Adrenal gland (tissue), 9 donors: ENCODE measurements at regions not wholly inside any gene's neighbourhood (a gene's known extent, or its start where the extent isn't known, plus 50 kb on each side); places are given as distances from the start of the nearest gene placed in this dataset.

Source experiments
- DNase-seq, 7 donors: peaks; one replicate each; pipeline ENCODE4 v3.0.0-alpha.2; 2019 to 2020
- H3K27ac ChIP-seq, 5 donors: fragments of 200-600 bp; sonication (generic) in 4 of 5; 1 replicate in 3 of 5; 2 replicates in 2 of 5; pipeline versions ENCODE4 v1.5.1 to v1.8.0; 2016 to 2020; ENCODE audit warnings: mild to moderate bottlenecking in 1 of 5
- H3K27me3 ChIP-seq: fragments of 200-600 bp; 2 replicates; pipeline ENCODE4 v1.8.0; 2021
- H3K36me3 ChIP-seq, 2 donors: fragments of 200-600 bp; replicated peaks in 1 of 2; 1 replicate in 1 of 2; 2 replicates in 1 of 2; pipeline versions ENCODE4 v1.5.1 to v1.8.0; 2018 to 2022
- H3K4me1 ChIP-seq, 2 donors: fragments of 200-600 bp; replicated peaks in 1 of 2; 1 replicate in 1 of 2; 2 replicates in 1 of 2; pipeline versions ENCODE4 v1.5.1 to v1.8.0; 2018 to 2021
- H3K4me3 ChIP-seq, 4 donors: fragments of 200-600 bp; sonication (generic) in 3 of 4; one replicate each; pipeline ENCODE4 v1.5.1; 2016 to 2018
- H3K9me3 ChIP-seq, 3 donors: fragments of 200-600 bp; sonication (generic) in 1 of 3; replicated peaks in 1 of 3; 1 replicate in 2 of 3; 2 replicates in 1 of 3; pipeline versions ENCODE4 v1.5.1 to v1.8.0; 2016 to 2021
- POLR2A ChIP-seq, 2 donors: fragments of 450-650 bp; IDR thresholded peaks; one replicate each; pipeline ENCODE4 v1.6.1; 2017; ENCODE audit warnings: antibody characterized with exemption in 2 of 2, mild to moderate bottlenecking in 2 of 2, moderate library complexity in 1 of 2
- WGBS, 4 donors: extraction: QIAGEN DNeasy Blood & Tissue Kit in 2 of 4; methylation state at CpG; one replicate each; pipeline versions ENCODE4 v1.1.5 to v1.1.7; 2013 to 2017; 5-methylcytosine and 5-hydroxymethylcytosine counted together
- intact Hi-C, 2 donors: fragments of 100-400 bp; cut with DNase I; formaldehyde crosslinking; loops; one replicate each; pipeline versions ENCODE4 v1.14.1 to v1.15.0; 2022 to 2023
- TF ChIP-seq, protein P1 (sequence below), 6 experiments: fragments of 450-650 bp in 4 of 6; fragments of 200-600 bp in 2 of 6; sonication (generic) in 1 of 6; IDR thresholded peaks; 1 replicate in 5 of 6; 2 replicates in 1 of 6; pipeline versions ENCODE4 v1.5.1 to v1.8.0; 2016 to 2021; ENCODE audit warnings: antibody characterized with exemption in 6 of 6, mild to moderate bottlenecking in 2 of 6, moderate library complexity in 1 of 6
- donor health status: healthy with polysubstance abuse.
- donor health status: Bipolar disorder and iron deficiency.
- donor health status: DM: yes; HTN: yes; CAD: no.
- donor health status: DM: no; HTN: no; CAD: no.
- donor health status: DM: no; HTN: no; CAD: no.

DNA sequence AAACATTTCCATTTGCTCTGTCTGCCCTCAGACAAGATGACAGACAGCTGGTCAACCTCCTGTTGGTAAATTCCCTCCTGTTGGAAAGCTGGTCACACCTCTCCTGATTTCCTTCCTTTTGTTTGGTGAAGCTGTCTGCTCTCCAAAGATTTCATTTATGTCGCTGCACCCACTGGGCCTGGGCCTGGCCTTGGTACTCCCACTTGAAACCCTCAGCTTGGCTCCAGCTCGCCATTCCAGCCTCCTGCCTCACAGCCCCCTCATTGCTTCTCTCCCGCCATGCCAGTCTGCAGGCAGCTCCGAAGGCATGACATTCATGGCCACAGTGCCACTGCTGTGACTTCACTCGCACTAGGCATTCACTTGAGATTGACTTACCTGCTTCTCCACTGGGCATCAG, 451.8 kb downstream of the VRK1 start:
- Histone ChIP-seq H3K27ac (no peak overlapping the region), H3K36me3 (no peaks in the 10 kb centered on the region), H3K4me1 (no peaks in the 10 kb centered on the region), H3K27me3 (no peaks in the 10 kb centered on the region), H3K9me3 (no peaks in the 10 kb centered on the region), H3K4me3 (no peak overlapping the region)
- no peak for TF ChIP-seq POLR2A (IDR thresholded peaks at IDR 0.05)
- TF ChIP-seq, protein P1, sequence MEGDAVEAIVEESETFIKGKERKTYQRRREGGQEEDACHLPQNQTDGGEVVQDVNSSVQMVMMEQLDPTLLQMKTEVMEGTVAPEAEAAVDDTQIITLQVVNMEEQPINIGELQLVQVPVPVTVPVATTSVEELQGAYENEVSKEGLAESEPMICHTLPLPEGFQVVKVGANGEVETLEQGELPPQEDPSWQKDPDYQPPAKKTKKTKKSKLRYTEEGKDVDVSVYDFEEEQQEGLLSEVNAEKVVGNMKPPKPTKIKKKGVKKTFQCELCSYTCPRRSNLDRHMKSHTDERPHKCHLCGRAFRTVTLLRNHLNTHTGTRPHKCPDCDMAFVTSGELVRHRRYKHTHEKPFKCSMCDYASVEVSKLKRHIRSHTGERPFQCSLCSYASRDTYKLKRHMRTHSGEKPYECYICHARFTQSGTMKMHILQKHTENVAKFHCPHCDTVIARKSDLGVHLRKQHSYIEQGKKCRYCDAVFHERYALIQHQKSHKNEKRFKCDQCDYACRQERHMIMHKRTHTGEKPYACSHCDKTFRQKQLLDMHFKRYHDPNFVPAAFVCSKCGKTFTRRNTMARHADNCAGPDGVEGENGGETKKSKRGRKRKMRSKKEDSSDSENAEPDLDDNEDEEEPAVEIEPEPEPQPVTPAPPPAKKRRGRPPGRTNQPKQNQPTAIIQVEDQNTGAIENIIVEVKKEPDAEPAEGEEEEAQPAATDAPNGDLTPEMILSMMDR (IDR thresholded peaks at IDR 0.05), result no peak
- intact Hi-C loops, result no loop called here
- no peak for DNase-seq
- WGBS, 4 donors, result 80 to 88% (median 85%) methylated on average over 5 of the region's 5 CpGs

DNA sequence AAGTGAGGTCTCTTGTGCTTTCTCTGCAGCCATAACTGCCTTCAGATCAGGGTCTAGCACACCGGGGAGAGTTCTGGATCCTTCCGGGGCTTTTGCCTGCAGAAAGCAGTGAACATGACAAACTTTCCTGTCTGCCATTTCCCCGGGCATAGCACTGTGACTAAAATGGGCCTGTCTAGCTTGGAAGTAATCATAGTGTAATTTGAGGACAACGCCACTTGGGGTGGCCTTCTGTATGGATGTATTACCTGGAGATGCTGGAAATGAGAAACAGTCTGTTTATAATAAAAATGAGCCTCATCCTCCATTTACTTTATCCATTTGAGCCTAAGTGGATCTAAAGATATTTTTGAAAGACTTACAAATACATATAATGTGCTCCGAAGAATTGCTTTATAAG, 453.7 kb downstream of the VRK1 start:
- 73 to 79% (median 74%) methylated on average over 5 of the region's 5 CpGs for WGBS, 4 donors
- no peaks in the 10 kb centered on the region for H3K9me3 ChIP-seq
- H3K36me3 ChIP-seq, result no peaks in the 10 kb centered on the region
- no peak for DNase-seq
- no peak overlapping the region for H3K4me3 ChIP-seq
- H3K27ac ChIP-seq, result no peak overlapping the region
- intact Hi-C loops, result no loop called here
- TF ChIP-seq, protein P1 (IDR thresholded peaks at IDR 0.05), result no peak
- TF ChIP-seq POLR2A (IDR thresholded peaks at IDR 0.05), result no peak
- H3K27me3 ChIP-seq, result no peaks in the 10 kb centered on the region
- no peaks in the 10 kb centered on the region for H3K4me1 ChIP-seq

DNA sequence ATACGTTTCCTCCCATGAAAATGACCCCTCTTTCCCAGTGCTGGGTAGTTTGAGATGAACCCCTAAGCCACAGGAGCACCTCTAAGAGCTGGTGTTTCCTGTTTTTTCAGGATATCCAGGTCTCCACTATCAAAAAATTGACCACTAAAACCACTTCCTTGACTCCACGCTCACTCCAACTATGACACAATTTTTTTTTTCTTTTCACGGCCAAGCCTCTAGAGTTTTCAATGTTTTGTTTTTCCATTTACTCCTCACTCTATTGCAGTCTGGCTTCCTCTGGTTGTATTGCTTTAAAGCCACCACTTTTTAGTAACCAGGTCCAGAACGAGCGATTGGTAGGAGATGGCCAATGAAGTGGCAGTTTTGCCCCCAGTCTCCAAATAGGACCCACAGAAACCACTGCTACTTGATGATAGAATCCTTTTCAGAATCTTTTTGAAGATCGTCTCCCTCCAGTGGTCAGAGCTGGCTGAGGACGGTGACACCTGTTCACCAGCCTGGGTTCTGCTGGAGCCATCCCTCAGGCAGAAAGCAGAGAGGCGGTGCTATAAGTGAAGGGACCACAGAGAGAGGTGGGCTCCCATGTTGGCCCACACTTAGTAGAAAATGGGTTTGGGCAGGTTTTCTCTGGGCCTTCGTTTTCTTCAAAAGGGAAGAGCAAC, 454.4 kb downstream of the VRK1 start:
- TF ChIP-seq, protein P1 (IDR thresholded peaks at IDR 0.05), result no peak
- TF ChIP-seq POLR2A (IDR thresholded peaks at IDR 0.05), result no peak
- H3K4me3 ChIP-seq, result no peak overlapping the region

DNA sequence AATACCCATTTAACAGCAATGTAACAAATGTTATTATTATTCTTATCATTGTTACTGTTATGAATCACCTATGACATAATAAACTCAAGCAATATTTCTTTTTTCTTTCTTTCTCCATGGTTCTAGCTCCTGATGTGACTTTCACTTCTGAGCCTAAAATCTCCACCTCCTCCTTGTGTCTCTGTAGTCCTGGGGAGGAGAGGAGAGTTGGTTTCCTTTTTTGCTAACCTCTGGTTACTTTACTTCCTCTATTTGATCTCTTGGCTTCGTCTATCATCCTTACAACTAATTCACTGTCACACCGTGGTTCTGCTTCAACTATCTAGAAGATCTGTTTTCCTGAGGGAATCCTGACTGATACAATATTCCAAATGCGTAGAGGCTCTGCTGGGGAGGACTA, 456.6 kb downstream of the VRK1 start:
- no peak for DNase-seq
- TF ChIP-seq, protein P1 (IDR thresholded peaks at IDR 0.05), result no peak
- no peak for TF ChIP-seq POLR2A (IDR thresholded peaks at IDR 0.05)
- Histone ChIP-seq H3K27ac (no peak overlapping the region), H3K4me1 (no peaks in the 10 kb centered on the region), H3K4me3 (no peak overlapping the region), H3K27me3 (peaks cover 4% of the 10 kb centered on the region), H3K36me3 (no peaks in the 10 kb centered on the region), H3K9me3 (no peaks in the 10 kb centered on the region)
- intact Hi-C loops, result no loop called here
- WGBS, 4 donors, result 36 to 50% (median 42%) methylated on average over 3 of the region's 3 CpGs

More for the DNA sequence above, 454.4 kb downstream of the VRK1 start:
- H3K4me1 ChIP-seq, result no peaks in the 10 kb centered on the region
- 59 to 62% (median 61%) methylated on average over 9 of the region's 9 CpGs for WGBS, 4 donors
- H3K36me3 ChIP-seq, result no peaks in the 10 kb centered on the region
- intact Hi-C loops, result no loop called here
- H3K27me3 ChIP-seq, result no peaks in the 10 kb centered on the region
- no peaks in the 10 kb centered on the region for H3K9me3 ChIP-seq
- H3K27ac ChIP-seq, result no peak overlapping the region
- DNase-seq, result no peak
